COLO668 (cell line): ENCODE measurements at regions not wholly inside any gene's neighbourhood (a gene's known extent, or its start where the extent isn't known, plus 50 kb on each side); places are given as distances from the start of the nearest gene placed in this dataset.

Source experiments
- DNase-seq: peaks from one replicate; lab custom pipeline; 2025; ENCODE audit not compliant: unreplicated experiment; lab: John Stamatoyannopoulos, UW

GRCh38 chr16:8283195-8283594 lies 307.1 kb downstream of the TMEM114 start:
- no peak for DNase-seq

GRCh38 chr16:8278031-8278580 lies 312.2 kb downstream of the TMEM114 start:
- no peak for DNase-seq

GRCh38 chr16:8271344-8271743 lies 319.0 kb downstream of the TMEM114 start:
- no peak for DNase-seq

DNA sequence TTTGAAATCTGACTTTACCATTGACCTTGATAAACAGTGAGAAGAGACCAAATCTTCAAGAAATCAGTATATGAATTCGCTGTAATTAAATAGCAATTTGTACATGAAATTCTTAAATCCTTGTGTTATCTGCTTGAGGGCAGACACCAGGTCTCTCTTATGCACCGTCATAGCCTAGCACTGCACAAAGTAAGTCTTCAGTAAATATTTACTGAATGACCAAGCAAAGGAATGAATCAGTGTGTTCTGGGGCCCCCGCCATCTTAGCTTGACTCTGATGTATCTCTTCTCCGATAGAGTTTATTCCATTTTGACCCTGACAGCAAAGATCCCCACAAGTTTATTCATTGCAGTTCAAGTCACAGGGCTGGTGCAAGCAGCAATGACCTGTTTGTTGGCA lies 328.0 kb downstream of the TMEM114 start:
- DNase-seq, result no peak

GRCh38 chr16:8260140-8260539 lies 330.2 kb downstream of the TMEM114 start:
- no peak for DNase-seq

GRCh38 chr16:8258523-8258922 lies 331.8 kb downstream of the TMEM114 start:
- DNase-seq, result no peak

DNA sequence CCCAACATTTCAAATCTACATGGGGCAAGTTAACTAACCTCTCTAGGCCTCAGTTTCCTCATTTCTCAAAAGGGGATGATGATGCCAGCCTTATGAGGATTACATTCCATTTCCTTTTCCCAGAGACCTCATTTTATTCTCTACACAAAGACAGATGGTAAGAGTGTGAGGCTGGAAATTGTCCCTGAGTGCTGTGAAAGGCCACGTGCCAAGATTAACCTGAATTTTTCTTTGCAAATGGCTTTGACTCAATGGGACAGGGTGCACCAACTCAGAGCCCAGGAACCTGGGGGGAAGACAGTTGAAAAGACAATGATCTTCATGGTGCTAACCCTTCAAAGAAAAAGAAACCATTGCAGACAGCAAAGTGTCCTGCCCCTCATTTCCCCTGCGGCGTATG lies 332.8 kb downstream of the TMEM114 start:
- no peak for DNase-seq

GRCh38 chr16:8254405-8254804 lies 335.9 kb downstream of the TMEM114 start:
- no peak for DNase-seq

DNA sequence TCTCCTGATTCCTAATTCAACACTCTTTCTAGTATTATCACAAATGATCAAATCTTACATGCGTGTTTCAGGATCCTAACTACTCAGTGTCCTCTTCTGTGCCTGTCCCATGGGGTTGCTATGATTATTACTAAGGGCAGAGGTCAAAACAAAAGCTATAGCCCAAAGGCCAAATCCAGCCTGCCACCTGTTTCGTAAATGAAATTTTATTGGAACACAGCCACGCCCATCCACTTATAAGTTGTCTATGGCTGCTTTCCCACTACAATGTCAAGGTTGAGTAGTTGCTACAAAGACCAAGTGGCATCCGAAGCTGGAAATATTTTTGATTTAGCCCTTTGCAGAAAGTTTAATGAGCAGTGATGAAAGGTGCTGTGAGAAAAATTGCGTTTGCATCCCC lies 336.6 kb downstream of the TMEM114 start:
- no peak for DNase-seq

DNA sequence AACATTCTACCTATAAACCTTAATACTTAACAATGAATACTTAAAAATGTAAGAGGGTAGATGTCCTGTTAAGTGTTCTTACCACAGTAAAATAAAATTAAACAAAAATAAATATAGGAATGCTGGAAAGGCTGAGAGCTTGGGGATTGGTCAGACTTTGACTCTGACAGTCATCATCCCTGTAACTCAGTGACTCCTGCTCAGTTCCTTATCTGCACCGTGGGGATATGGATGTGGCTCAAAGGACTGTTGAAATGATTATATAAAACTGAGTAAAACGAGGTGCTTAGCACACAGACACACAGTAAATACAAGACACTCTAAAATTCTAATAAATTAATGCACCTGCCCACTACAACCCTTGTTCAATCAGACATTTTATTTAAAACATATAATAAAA lies 338.6 kb downstream of the TMEM114 start:
- DNase-seq, result no peak

DNA sequence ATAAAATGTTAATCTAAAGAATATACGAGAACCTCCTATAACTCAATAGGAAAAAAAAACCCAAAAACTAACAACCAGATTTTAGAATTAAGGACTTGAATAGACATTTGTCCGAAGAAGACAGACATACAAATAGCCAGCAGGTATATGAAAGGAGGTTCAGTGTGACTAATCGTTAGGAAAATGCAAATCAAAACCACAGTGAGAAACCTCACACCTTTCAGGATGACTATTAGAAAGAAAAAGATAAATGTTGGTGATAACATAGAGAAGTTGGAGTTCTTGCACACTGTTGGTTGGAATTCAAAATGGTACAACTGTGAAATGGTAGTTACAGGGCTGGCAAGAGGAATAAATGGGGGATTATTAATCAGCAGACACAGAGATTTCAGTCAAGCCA lies 339.0 kb downstream of the TMEM114 start:
- DNase-seq, result no peak

DNA sequence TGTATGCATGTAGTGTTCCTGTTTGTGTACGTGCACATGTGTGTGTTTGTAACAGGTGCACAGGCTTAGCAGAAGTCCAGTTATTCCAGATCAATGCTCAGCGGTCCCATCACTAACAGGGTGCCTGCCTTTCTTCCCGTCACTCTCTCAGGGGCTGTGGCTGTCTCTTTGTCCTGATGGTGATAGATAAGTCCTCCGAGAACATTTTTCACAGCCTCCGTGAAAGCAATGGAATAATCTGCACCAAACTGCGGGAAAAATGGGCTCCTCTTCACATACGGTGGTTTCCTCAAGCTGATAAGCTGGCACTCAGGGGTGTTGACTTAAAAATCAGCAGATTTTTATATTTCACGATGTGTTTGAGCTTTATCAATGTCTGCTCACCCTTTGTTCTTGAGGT lies 342.3 kb downstream of the TMEM114 start:
- DNase-seq, result no peak

DNA sequence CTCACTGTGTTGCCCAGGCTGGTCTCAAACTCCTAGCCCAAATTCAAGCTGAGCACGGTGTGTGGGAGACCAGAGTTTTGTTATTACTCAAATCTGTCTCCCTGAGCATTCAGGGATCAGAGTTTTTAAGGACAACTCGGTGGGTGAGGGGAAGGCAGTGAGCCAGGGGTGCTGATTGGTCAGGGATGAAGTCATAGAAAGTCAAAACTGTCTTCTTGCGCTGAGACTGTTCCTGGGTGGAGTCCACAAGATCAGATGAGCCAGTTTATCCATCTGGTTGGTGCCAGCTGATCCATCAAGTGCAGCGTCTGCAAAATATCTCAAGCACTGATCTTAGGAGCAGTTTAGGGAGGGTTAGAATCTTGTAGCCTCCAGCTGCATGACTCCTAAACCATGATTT lies 346.3 kb downstream of the TMEM114 start:
- no peak for DNase-seq

GRCh38 chr16:8241408-8241807 lies 348.9 kb downstream of the TMEM114 start:
- no peak for DNase-seq

DNA sequence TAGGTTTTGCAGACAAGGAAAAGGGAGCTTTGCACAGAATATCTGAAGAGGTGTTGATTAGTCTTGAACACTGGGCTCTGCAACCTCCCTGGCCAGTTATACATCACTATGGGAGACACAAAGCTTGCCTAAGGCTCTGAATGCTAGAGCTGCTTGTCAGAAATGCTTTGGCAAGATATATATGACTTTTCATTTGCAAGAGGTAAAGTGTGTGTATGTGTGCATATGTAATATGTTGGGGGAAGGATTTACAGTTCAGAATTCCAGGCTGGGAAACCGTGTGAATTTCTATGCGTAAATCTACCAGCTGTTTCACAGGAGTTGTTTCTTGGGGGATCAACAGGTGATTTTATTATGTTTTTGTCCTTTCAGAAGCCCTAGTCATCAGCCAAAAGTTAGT lies 350.9 kb downstream of the TMEM114 start:
- DNase-seq, result no peak

DNA sequence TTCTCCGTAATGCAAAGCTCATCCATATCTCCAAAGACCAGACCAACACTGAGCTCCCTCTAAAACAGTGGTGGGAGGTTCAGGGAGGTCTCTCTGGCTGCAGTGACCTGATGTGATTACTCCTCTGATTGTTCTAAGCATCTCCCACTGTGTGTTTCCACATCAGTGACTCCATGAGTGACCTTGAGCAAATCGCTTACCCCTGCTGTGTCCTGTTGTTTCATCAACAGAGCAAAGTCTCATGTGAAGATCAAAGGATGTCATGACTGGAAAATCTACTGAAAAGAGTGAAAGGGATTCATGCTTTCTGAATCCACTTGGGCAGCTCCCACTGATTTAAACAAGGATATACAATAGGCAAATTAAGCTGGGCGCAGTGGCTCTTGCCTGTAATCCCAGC lies 352.9 kb downstream of the TMEM114 start:
- no peak for DNase-seq

DNA sequence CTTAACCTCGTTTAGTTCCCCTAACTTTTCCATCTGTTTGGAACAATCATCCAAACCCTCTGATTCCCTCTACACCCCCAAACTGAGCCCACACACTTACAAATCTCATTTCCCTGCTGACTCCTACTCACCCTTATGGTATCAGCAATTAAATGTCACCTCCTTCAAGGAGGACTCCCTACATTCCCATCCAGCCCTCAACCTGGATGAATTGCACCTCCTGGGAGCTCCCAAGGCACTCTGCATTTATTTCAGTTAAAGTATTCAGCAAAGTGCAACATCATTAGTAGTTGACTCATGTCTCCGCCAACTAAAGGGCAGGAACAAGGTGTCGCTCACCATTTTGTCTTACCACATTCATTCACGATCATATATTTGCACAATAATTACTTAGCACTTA lies 353.5 kb downstream of the TMEM114 start:
- DNase-seq, result no peak

DNA sequence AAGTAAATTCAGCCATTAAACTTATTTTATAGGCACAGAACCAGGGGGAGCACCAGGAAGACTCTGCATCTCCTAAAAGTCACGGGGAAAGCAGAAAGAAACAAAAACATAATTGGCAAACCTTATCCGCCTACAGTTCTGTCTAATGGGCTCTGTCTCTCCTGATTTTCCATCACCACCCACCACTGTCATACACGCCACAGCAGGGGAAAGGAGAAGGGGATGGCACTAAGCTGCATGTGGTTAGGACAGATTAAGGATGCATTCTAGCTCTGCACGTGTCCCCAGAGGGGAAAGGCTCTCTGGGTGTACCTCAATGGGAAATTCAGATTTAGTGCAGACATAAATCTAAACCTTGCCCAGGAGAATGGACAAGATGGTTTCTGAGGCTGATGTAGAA lies 359.8 kb downstream of the TMEM114 start:
- no peak for DNase-seq

DNA sequence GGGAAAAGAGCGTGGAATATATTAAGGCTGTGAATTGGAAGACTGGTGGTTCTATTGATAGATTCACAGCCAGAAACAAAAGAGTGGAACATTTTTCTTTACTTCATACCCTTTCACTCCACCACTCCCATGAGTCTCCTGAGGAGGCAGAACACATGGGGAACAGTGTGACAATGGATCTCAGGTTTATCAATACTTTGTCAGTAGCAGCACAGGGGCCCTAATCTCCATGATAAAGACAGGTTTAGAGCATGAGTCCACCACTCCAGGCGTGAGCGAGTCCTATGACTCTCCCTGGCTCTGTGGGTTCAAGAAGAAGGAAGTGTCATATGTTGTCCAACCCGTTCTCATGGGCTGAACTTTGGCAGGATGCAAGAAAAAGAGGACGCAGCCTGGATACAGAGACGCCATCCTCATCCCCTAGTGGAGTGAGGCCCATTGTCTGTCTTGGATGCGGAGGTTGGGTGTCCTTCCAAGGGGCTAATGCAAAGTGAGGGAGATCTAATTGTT lies 361.2 kb downstream of the TMEM114 start:
- DNase-seq, result no peak

GRCh38 chr16:8217201-8217600 lies 373.1 kb downstream of the TMEM114 start:
- no peak for DNase-seq

GRCh38 chr16:8204769-8205168 lies 385.5 kb downstream of the TMEM114 start:
- DNase-seq, result no peak

DNA sequence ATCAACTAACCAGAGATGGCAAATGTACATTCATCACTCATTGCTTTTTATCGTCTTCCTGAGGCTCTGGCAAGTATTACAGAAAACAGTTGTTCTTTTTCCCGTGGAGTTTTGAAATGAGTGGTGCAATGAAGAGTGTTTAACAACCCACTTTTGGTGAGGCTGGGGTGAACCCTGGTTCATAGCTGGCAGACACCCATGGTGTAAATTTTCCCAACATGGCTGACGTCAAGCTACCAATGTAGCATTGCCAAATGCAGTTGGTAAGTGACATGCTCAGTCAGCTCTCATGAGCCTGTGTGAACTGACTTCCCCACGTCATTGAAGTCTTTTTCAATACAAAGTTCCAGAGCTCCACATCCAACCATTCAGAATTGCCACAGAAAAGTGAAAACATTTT lies 386.2 kb downstream of the TMEM114 start:
- no peak for DNase-seq

DNA sequence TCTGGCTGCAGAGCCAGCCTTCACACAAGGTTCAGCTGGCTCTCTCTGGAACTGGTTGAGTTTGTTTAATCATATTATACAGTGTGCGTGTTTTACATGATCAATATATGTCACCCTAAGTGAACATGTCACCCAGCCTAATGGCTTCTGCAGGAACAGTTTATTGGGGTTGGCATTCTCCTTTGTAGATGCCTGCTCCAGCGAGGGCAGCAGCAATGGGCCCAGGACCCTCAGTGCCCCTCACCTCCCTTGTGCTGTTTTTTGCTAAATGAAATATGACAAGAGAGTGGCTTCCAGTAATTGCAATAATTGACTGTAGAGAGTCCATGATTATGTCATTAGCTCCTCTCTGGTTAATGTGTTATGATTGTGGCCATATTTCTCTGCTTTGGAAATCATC lies 387.2 kb downstream of the TMEM114 start:
- no peak for DNase-seq

DNA sequence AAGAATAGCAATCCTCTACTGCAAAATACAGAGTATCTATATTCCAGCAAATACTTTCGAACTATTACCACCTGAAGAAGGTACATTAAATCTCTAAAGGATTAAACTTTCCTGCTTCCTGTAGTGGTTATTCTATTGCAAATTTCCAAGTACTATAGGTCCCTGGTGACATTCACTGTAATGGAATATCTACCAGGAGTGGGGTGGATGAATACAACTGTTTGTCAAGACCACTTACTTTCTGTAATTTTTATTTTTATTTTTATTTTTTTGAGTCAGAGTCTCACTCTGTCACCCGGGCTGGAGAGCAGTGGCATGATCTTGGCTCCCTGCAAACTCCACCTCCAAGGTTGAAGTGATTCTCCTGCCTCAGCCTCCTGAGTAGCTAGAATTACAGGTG lies 389.5 kb downstream of the TMEM114 start:
- no peak for DNase-seq
